Tibial nerve (tissue), 4 donors: ENCODE measurements at regions not wholly inside any gene's neighbourhood (a gene's known extent, or its start where the extent isn't known, plus 50 kb on each side); places are given as distances from the start of the nearest gene placed in this dataset.

Source experiments
- DNase-seq, 2 donors: peaks; one replicate each; pipeline ENCODE4 v3.0.0-alpha.2; 2019; ENCODE audit warnings: low spot score in 2 of 2
- H3K27ac ChIP-seq, 4 donors: fragments of 200-600 bp; sonication (generic) in 3 of 4; one replicate each; pipeline ENCODE4 v1.5.1; 2017 to 2019; ENCODE audit warnings: mild to moderate bottlenecking in 1 of 4
- H3K27me3 ChIP-seq, 2 donors: fragments of 200-600 bp; sonication (generic) in 1 of 2; one replicate each; pipeline versions ENCODE4 v1.5.1 to v1.6.0; 2017 to 2019
- H3K36me3 ChIP-seq, 3 donors: fragments of 200-600 bp; sonication (generic); one replicate each; pipeline ENCODE4 v1.5.1; 2018 to 2019
- H3K4me1 ChIP-seq, 4 donors: fragments of 200-600 bp; sonication (generic) in 3 of 4; one replicate each; pipeline ENCODE4 v1.5.1; 2017 to 2019
- H3K4me3 ChIP-seq, 4 donors: fragments of 200-600 bp; sonication (generic) in 3 of 4; one replicate each; pipeline ENCODE4 v1.5.1; 2017 to 2019; ENCODE audit warnings: mild to moderate bottlenecking in 1 of 4, moderate library complexity in 1 of 4
- H3K9me3 ChIP-seq, 4 donors: fragments of 200-600 bp; sonication (generic) in 3 of 4; one replicate each; pipeline ENCODE4 v1.5.1; 2017 to 2019
- CTCF ChIP-seq, 5 experiments: fragments of 200-600 bp in 3 of 5; fragments of 450-650 bp in 2 of 5; sonication (generic) in 3 of 5; IDR thresholded peaks; one replicate each; pipeline ENCODE4 v1.5.1; 2016 to 2019; ENCODE audit warnings: antibody characterized with exemption in 5 of 5, mild to moderate bottlenecking in 3 of 5, moderate library complexity in 2 of 5
- EP300 ChIP-seq, 2 donors: sonication (generic); formaldehyde crosslinking; IDR thresholded peaks; one replicate each; pipeline ENCODE4 v1.6.1; 2017; ENCODE audit warnings: antibody characterized with exemption in 2 of 2, mild to moderate bottlenecking in 1 of 2
- POLR2A ChIP-seq, 2 donors: fragments of 450-650 bp; IDR thresholded peaks; one replicate each; pipeline ENCODE4 v1.6.1; 2017; ENCODE audit warnings: antibody characterized with exemption in 2 of 2, mild to moderate bottlenecking in 2 of 2, moderate library complexity in 2 of 2
- WGBS, 2 donors: methylation state at CpG; one replicate each; pipeline ENCODE4 v1.1.5; 2018; 5-methylcytosine and 5-hydroxymethylcytosine counted together

- no peaks in the 10 kb centered on the region for H3K27me3 ChIP-seq
- no peaks in the 10 kb centered on the region for H3K36me3 ChIP-seq
- H3K4me1 ChIP-seq = no peaks in the 10 kb centered on the region
- peaks cover 0 to 5% (median 0%) of the 10 kb centered on the region in 4 donors for H3K9me3 ChIP-seq
- H3K27ac ChIP-seq = no peak overlapping the region
- H3K4me3 ChIP-seq = no peak overlapping the region
- TF ChIP-seq POLR2A (IDR thresholded peaks at IDR 0.05) (no peak), EP300 (IDR thresholded peaks at IDR 0.05) (no peak), CTCF (IDR thresholded peaks at IDR 0.05) (no peak)
- DNase-seq = no peak
- 81 to 83% methylated on average over 7 to 10 of the region's 10 CpGs for WGBS, 2 donors
Measured at GRCh38 chr20:24747010-24747712, 201.9 kb upstream of the CST7 start.

GRCh38 chr20:24747881-24748595, 201.0 kb upstream of the CST7 start:
- H3K36me3 ChIP-seq = no peaks in the 10 kb centered on the region
- no peak for TF ChIP-seq POLR2A (IDR thresholded peaks at IDR 0.05)
- TF ChIP-seq CTCF (IDR thresholded peaks at IDR 0.05) = no peak
- TF ChIP-seq EP300 (IDR thresholded peaks at IDR 0.05) = no peak
- no peak overlapping the region for H3K27ac ChIP-seq
- DNase-seq = no peak
- no peaks in the 10 kb centered on the region for H3K27me3 ChIP-seq
- WGBS, 2 donors = 67 to 74% methylated on average over 5 of the region's 5 CpGs
- H3K4me3 ChIP-seq = no peak overlapping the region
- peaks cover 0 to 5% (median 0%) of the 10 kb centered on the region in 4 donors for H3K9me3 ChIP-seq
- no peaks in the 10 kb centered on the region for H3K4me1 ChIP-seq

- Histone ChIP-seq H3K4me1 (peaks cover 0 to 12% (median 0%) of the 10 kb centered on the region in 4 donors), H3K27me3 (no peaks in the 10 kb centered on the region), H3K4me3 (no peak overlapping the region), H3K36me3 (no peaks in the 10 kb centered on the region), H3K9me3 (peaks cover 0 to 5% (median 0%) of the 10 kb centered on the region in 4 donors), H3K27ac (no peak overlapping the region)
- DNase-seq = no peak
- WGBS, 2 donors = 91 to 94% methylated on average over 4 of the region's 4 CpGs
- no peak for TF ChIP-seq EP300 (IDR thresholded peaks at IDR 0.05)
- no peak for TF ChIP-seq CTCF (IDR thresholded peaks at IDR 0.05)
- no peak for TF ChIP-seq POLR2A (IDR thresholded peaks at IDR 0.05)
Measured at GRCh38 chr20:24751551-24751950, 197.5 kb upstream of the CST7 start.

GRCh38 chr20:24752612-24753011, 196.5 kb upstream of the CST7 start:
- no peak overlapping the region for H3K27ac ChIP-seq
- no peaks in the 10 kb centered on the region for H3K27me3 ChIP-seq
- H3K4me1 ChIP-seq = peaks cover 0 to 12% (median 0%) of the 10 kb centered on the region in 4 donors
- no peak for TF ChIP-seq CTCF (IDR thresholded peaks at IDR 0.05)
- TF ChIP-seq POLR2A (IDR thresholded peaks at IDR 0.05) = no peak
- TF ChIP-seq EP300 (IDR thresholded peaks at IDR 0.05) = no peak
- 89 to 96% methylated on average over 4 to 6 of the region's 6 CpGs for WGBS, 2 donors
- DNase-seq = no peak
- H3K4me3 ChIP-seq = no peak overlapping the region
- peaks cover 0 to 5% (median 0%) of the 10 kb centered on the region in 4 donors for H3K9me3 ChIP-seq
- no peaks in the 10 kb centered on the region for H3K36me3 ChIP-seq

GRCh38 chr20:24753130-24753529, 195.9 kb upstream of the CST7 start:
- peaks cover 0 to 12% (median 0%) of the 10 kb centered on the region in 4 donors for H3K4me1 ChIP-seq
- WGBS, 2 donors = 80 to 89% methylated on average over 4 of the region's 4 CpGs
- TF ChIP-seq CTCF (IDR thresholded peaks at IDR 0.05) (no peak), EP300 (IDR thresholded peaks at IDR 0.05) (no peak)

More at GRCh38 chr20:24753130-24753529, 195.9 kb upstream of the CST7 start:
- Histone ChIP-seq H3K9me3 (peaks cover 0 to 5% (median 0%) of the 10 kb centered on the region in 4 donors), H3K27me3 (no peaks in the 10 kb centered on the region), H3K4me3 (no peak overlapping the region), H3K36me3 (no peaks in the 10 kb centered on the region), H3K27ac (no peak overlapping the region)
- DNase-seq = no peak
